ENCODE measurements at regions not wholly inside any gene's neighbourhood (a gene's known extent, or its start where the extent isn't known, plus 50 kb on each side); places are given as distances from the start of the nearest gene placed in this dataset.
"Not testable (repeated sequence)": the region's sequence is repeated elsewhere in the genome, so short reads cannot be mapped to it uniquely, and the experiment has no call there.

DNA sequence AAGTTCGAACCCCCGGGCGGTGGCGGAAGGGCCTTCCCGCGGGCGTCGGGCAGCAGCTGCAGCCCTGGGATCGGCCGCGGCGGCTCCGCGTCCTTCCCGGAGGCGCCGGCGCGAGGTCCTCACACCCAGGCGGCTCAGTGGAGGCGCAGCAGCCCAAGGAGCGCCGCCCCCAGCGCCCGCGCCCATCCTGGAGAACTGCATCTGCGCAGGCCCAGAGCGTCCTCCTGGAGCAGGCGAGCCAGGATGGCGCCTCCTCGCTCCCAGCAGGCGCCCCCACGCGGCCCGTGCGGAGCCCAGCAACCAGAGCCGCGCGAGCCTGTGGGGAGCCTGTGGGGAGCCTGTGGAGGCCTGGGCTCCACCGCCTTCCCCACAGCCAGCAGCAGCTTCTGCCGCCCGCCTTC is 872.5 kb downstream of the TMEM121 start:
- H2BK12ac ChIP-seq (ENCODE audit: low read depth, low read length); H3K27ac ChIP-seq (ENCODE audit: low read depth, low read length); H2BK15ac ChIP-seq (ENCODE audit: low read length); POLR2A ChIA-PET (ENCODE audit: partially characterized antibody); H4K5ac ChIP-seq (ENCODE audit: insufficient read length, low read depth, low read length); H3K27me3 ChIP-seq (replicated peaks in 1 of 4; ENCODE audit: control insufficient read depth in 3 of 4, extremely low read depth in 1 of 4, insufficient read depth in 3 of 4, low read length in 3 of 4); H2BK20ac ChIP-seq (ENCODE audit: low read length); DNase-seq (ENCODE audit: low read depth in 1 of 2, low spot score in 2 of 2); FAIRE-seq; H4K20me1 ChIP-seq (replicated peaks in 1 of 2; ENCODE audit: control insufficient read depth in 1 of 2, insufficient read depth in 2 of 2, low read length in 2 of 2); H4K8ac ChIP-seq (ENCODE audit: extremely low read depth, insufficient read depth, low read length); CTCF ChIA-PET (ENCODE audit: partially characterized antibody); H2AK5ac ChIP-seq (ENCODE audit: low read depth, low read length); H3K79me1 ChIP-seq (ENCODE audit: low read depth, low read length); H3K4me2 ChIP-seq (ENCODE audit: insufficient read depth in 1 of 2, low read depth in 2 of 2, low read length in 2 of 2); H3K79me2 ChIP-seq (ENCODE audit: control insufficient read depth in 1 of 2, insufficient read depth in 2 of 2, low read length in 2 of 2); H3K18ac ChIP-seq (ENCODE audit: extremely low read depth, low read length); H2BK120ac ChIP-seq (replicated peaks; ENCODE audit: low read depth, low read length); H3K4ac ChIP-seq (replicated peaks; ENCODE audit: insufficient read length, low read depth, low read length); H3K56ac ChIP-seq (replicated peaks; ENCODE audit: insufficient read length, low read depth, low read length); H4K91ac ChIP-seq (replicated peaks; ENCODE audit: insufficient read length, low read length); H3K4me1 ChIP-seq (replicated peaks in 1 of 4; ENCODE audit: control insufficient read depth in 3 of 4, insufficient read depth in 4 of 4, low read length in 3 of 4); H2AFZ ChIP-seq (ENCODE audit: low read length); H3K23me2 ChIP-seq (ENCODE audit: low read depth, low read length); H3K23ac ChIP-seq (ENCODE audit: insufficient read length); H3K4me3 ChIP-seq (ENCODE audit: extremely low read depth in 1 of 4, insufficient read depth in 2 of 4, low read depth in 3 of 4, low read length in 4 of 4); H3K14ac ChIP-seq (ENCODE audit: insufficient read length); H3K36me3 ChIP-seq (ENCODE audit: control insufficient read depth in 2 of 4, insufficient read depth in 4 of 4, low read length in 3 of 4); H2BK5ac ChIP-seq (ENCODE audit: low read depth, low read length); H3K9ac ChIP-seq (replicated peaks in 1 of 4; ENCODE audit: extremely low read depth in 1 of 4, low read depth in 3 of 4, low read length in 3 of 4): not testable (repeated sequence)
- 91% methylated on average over 5 of the region's 42 CpGs; no CpG with 5 or more reads in 1 of the 2 experiments for WGBS, 2 experiments (ENCODE audit: extremely low coverage in 1 of 2, insufficient coverage in 1 of 2, insufficient read length in 1 of 2, insufficient replicate concordance in 2 of 2, low coverage in 1 of 2, low lambda C conversion rate in 2 of 2, missing lambda C conversion rate in 1 of 2)
- peaks cover 29 to 53% of the 10 kb centered on the region in 2 experiments for H3K9me3 ChIP-seq (ENCODE audit: insufficient read depth in 2 of 2, low read depth in 1 of 2, low read length in 1 of 2)

DNA sequence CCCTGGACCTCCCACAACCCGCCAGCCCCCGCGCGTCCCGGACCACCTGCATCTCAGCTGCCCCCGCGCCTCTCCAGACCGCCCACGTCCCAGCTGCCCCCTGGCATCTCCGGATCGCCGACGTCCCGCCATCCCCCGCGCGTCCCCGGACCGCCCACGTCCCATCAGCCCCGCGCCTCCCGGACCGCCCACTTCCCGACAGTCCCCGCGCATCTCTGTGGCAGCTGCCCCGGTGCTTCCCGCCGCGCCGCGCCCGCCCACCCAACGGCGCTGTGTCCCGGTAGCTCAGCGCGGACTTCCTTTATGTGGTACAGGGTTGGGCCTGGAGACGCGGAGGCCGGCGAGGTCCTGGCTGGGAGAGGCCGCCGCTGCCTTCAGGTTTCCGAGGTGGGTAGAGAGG is 874.9 kb downstream of the TMEM121 start:
- H3K9ac ChIP-seq (replicated peaks in 1 of 4; ENCODE audit: extremely low read depth in 1 of 4, low read depth in 3 of 4, low read length in 3 of 4); H4K91ac ChIP-seq (replicated peaks; ENCODE audit: insufficient read length, low read length); H3K4me3 ChIP-seq (ENCODE audit: extremely low read depth in 1 of 4, insufficient read depth in 2 of 4, low read depth in 3 of 4, low read length in 4 of 4); H3K4me2 ChIP-seq (ENCODE audit: insufficient read depth in 1 of 2, low read depth in 2 of 2, low read length in 2 of 2); H3K23me2 ChIP-seq (ENCODE audit: low read depth, low read length); H2BK5ac ChIP-seq (ENCODE audit: low read depth, low read length); H3K27me3 ChIP-seq (replicated peaks in 1 of 4; ENCODE audit: control insufficient read depth in 3 of 4, extremely low read depth in 1 of 4, insufficient read depth in 3 of 4, low read length in 3 of 4); H2BK15ac ChIP-seq (ENCODE audit: low read length); H3K4ac ChIP-seq (replicated peaks; ENCODE audit: insufficient read length, low read depth, low read length); CTCF ChIA-PET (ENCODE audit: partially characterized antibody); H3K36me3 ChIP-seq (ENCODE audit: control insufficient read depth in 2 of 4, insufficient read depth in 4 of 4, low read length in 3 of 4); H2AFZ ChIP-seq (ENCODE audit: low read length); H2BK120ac ChIP-seq (replicated peaks; ENCODE audit: low read depth, low read length); H2BK20ac ChIP-seq (ENCODE audit: low read length); H3K79me1 ChIP-seq (ENCODE audit: low read depth, low read length); FAIRE-seq; H3K27ac ChIP-seq (ENCODE audit: low read depth, low read length); POLR2A ChIA-PET (ENCODE audit: partially characterized antibody); H3K18ac ChIP-seq (ENCODE audit: extremely low read depth, low read length); H4K8ac ChIP-seq (ENCODE audit: extremely low read depth, insufficient read depth, low read length); H2AK5ac ChIP-seq (ENCODE audit: low read depth, low read length); H3K14ac ChIP-seq (ENCODE audit: insufficient read length); H3K56ac ChIP-seq (replicated peaks; ENCODE audit: insufficient read length, low read depth, low read length); H2BK12ac ChIP-seq (ENCODE audit: low read depth, low read length); H3K23ac ChIP-seq (ENCODE audit: insufficient read length); H3K4me1 ChIP-seq (replicated peaks in 1 of 4; ENCODE audit: control insufficient read depth in 3 of 4, insufficient read depth in 4 of 4, low read length in 3 of 4); H3K79me2 ChIP-seq (ENCODE audit: control insufficient read depth in 1 of 2, insufficient read depth in 2 of 2, low read length in 2 of 2); H4K20me1 ChIP-seq (replicated peaks in 1 of 2; ENCODE audit: control insufficient read depth in 1 of 2, insufficient read depth in 2 of 2, low read length in 2 of 2); DNase-seq (ENCODE audit: low read depth in 1 of 2, low spot score in 2 of 2); H4K5ac ChIP-seq (ENCODE audit: insufficient read length, low read depth, low read length): not testable (repeated sequence)
- WGBS, 2 experiments (ENCODE audit: extremely low coverage in 1 of 2, insufficient coverage in 1 of 2, insufficient read length in 1 of 2, insufficient replicate concordance in 2 of 2, low coverage in 1 of 2, low lambda C conversion rate in 2 of 2, missing lambda C conversion rate in 1 of 2), result no CpG with 5 or more reads among the region's 46 CpGs
- H3K9me3 ChIP-seq (ENCODE audit: insufficient read depth in 2 of 2, low read depth in 1 of 2, low read length in 1 of 2), result peaks cover 22 to 36% of the 10 kb centered on the region in 2 experiments

All from H1 (cell line).